ENCODE measurements at regions not wholly inside any gene's neighbourhood (a gene's known extent, or its start where the extent isn't known, plus 50 kb on each side); places are given as distances from the start of the nearest gene placed in this dataset.

DNA sequence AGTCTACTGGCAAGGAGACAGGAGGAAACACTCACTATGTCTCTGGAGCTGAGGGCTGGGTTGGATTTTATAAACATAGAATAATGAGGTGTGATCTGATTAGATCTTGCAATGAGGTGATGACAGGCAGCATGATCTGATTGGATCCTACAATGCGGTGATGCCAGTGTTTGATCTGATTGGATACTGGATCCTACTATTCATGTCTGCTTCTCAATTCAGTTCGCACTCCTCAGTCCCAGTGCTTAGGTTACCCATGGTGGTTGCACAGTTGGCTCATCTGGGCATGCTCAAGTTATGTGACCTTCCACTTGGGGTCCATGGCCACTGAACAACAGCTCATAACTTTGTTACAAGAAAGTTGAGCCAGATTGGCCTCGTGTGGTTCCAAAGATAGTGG is 469.5 kb downstream of the TSHZ3 start:
- TF ChIP-seq, protein P1, sequence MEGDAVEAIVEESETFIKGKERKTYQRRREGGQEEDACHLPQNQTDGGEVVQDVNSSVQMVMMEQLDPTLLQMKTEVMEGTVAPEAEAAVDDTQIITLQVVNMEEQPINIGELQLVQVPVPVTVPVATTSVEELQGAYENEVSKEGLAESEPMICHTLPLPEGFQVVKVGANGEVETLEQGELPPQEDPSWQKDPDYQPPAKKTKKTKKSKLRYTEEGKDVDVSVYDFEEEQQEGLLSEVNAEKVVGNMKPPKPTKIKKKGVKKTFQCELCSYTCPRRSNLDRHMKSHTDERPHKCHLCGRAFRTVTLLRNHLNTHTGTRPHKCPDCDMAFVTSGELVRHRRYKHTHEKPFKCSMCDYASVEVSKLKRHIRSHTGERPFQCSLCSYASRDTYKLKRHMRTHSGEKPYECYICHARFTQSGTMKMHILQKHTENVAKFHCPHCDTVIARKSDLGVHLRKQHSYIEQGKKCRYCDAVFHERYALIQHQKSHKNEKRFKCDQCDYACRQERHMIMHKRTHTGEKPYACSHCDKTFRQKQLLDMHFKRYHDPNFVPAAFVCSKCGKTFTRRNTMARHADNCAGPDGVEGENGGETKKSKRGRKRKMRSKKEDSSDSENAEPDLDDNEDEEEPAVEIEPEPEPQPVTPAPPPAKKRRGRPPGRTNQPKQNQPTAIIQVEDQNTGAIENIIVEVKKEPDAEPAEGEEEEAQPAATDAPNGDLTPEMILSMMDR (IDR thresholded peaks at IDR 0.05; ENCODE audit: extremely low read depth, low read depth, low read length) = no peak

DNA sequence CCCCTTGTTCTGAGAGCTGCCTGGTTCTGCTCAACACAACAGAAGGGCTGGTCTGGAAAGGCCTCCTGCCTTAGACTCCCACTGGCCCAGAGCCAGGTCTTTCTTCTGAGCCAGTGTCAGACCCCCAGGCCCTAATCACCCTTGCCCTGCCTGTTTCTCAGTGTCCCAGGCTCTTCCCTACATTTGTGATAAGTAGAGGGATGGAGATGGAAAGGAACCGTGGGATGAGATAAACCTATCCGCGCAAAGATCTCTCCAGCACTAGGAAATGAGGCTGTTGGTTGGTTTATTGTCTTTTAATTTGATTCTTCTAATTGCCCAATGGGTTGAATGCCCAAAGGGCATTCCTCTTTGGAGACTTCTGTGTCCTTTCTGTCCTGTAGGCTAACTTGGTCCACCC is 470.0 kb downstream of the TSHZ3 start:
- no peak for DNase-seq (ENCODE audit: insufficient read length, low spot score, missing footprints)
- Histone ChIP-seq H4K20me1 (ENCODE audit: insufficient read depth, low read length) (no peaks in the 10 kb centered on the region), H3K27ac (ENCODE audit: low read depth, low read length) (no peak overlapping the region), H3K36me3 (ENCODE audit: insufficient read depth, low read length) (no peaks in the 10 kb centered on the region), H3K4me3 (ENCODE audit: insufficient read depth, low read length) (no peak overlapping the region), H2AFZ (ENCODE audit: low read length) (no peak overlapping the region), H3K27me3 (ENCODE audit: insufficient read depth, low read length) (no peaks in the 10 kb centered on the region), H3K4me2 (ENCODE audit: insufficient read depth, low read length) (no peak overlapping the region), H3K79me2 (ENCODE audit: insufficient read depth, low read length) (no peaks in the 10 kb centered on the region), H3K4me1 (ENCODE audit: insufficient read depth, low read length) (no peaks in the 10 kb centered on the region), H3K9me3 (ENCODE audit: low read depth, low read length) (no peaks in the 10 kb centered on the region)
- TF ChIP-seq, protein P1 (IDR thresholded peaks at IDR 0.05; ENCODE audit: extremely low read depth, low read depth, low read length) = no peak

More for the DNA sequence above, 469.5 kb downstream of the TSHZ3 start:
- Histone ChIP-seq H3K36me3 (ENCODE audit: insufficient read depth, low read length) (no peaks in the 10 kb centered on the region), H3K79me2 (ENCODE audit: insufficient read depth, low read length) (no peaks in the 10 kb centered on the region), H3K27ac (ENCODE audit: low read depth, low read length) (no peak overlapping the region), H3K27me3 (ENCODE audit: insufficient read depth, low read length) (no peaks in the 10 kb centered on the region), H3K4me1 (ENCODE audit: insufficient read depth, low read length) (no peaks in the 10 kb centered on the region), H3K4me2 (ENCODE audit: insufficient read depth, low read length) (no peak overlapping the region), H2AFZ (ENCODE audit: low read length) (no peak overlapping the region), H4K20me1 (ENCODE audit: insufficient read depth, low read length) (no peaks in the 10 kb centered on the region), H3K9me3 (ENCODE audit: low read depth, low read length) (no peaks in the 10 kb centered on the region), H3K4me3 (ENCODE audit: insufficient read depth, low read length) (no peak overlapping the region)
- DNase-seq (ENCODE audit: insufficient read length, low spot score, missing footprints) = no peak

- Histone ChIP-seq H3K27ac (ENCODE audit: low read depth, low read length) (no peak overlapping the region), H3K4me3 (ENCODE audit: insufficient read depth, low read length) (no peak overlapping the region), H4K20me1 (ENCODE audit: insufficient read depth, low read length) (no peaks in the 10 kb centered on the region), H3K4me1 (ENCODE audit: insufficient read depth, low read length) (no peaks in the 10 kb centered on the region), H3K36me3 (ENCODE audit: insufficient read depth, low read length) (no peaks in the 10 kb centered on the region), H3K9me3 (ENCODE audit: low read depth, low read length) (no peaks in the 10 kb centered on the region), H3K4me2 (ENCODE audit: insufficient read depth, low read length) (no peak overlapping the region), H3K79me2 (ENCODE audit: insufficient read depth, low read length) (no peaks in the 10 kb centered on the region), H3K27me3 (ENCODE audit: insufficient read depth, low read length) (no peaks in the 10 kb centered on the region), H2AFZ (ENCODE audit: low read length) (no peak overlapping the region)
- no peak for DNase-seq (ENCODE audit: insufficient read length, low spot score, missing footprints)
- TF ChIP-seq, protein P1 (IDR thresholded peaks at IDR 0.05; ENCODE audit: extremely low read depth, low read depth, low read length) = no peak
These were observed 470.7 kb downstream of the TSHZ3 start for GRCh38 chr19:30878495-30878894.

GRCh38 chr19:30877661-30878113 is 471.5 kb downstream of the TSHZ3 start:
- no peak overlapping the region for H3K4me3 ChIP-seq (ENCODE audit: insufficient read depth, low read length)
- no peak overlapping the region for H2AFZ ChIP-seq (ENCODE audit: low read length)
- no peaks in the 10 kb centered on the region for H4K20me1 ChIP-seq (ENCODE audit: insufficient read depth, low read length)
- H3K27ac ChIP-seq (ENCODE audit: low read depth, low read length) = no peak overlapping the region
- no peaks in the 10 kb centered on the region for H3K4me1 ChIP-seq (ENCODE audit: insufficient read depth, low read length)
- H3K27me3 ChIP-seq (ENCODE audit: insufficient read depth, low read length) = no peaks in the 10 kb centered on the region
- no peak for DNase-seq (ENCODE audit: insufficient read length, low spot score, missing footprints)
- H3K79me2 ChIP-seq (ENCODE audit: insufficient read depth, low read length) = no peaks in the 10 kb centered on the region
- no peak overlapping the region for H3K4me2 ChIP-seq (ENCODE audit: insufficient read depth, low read length)
- TF ChIP-seq, protein P1 (IDR thresholded peaks at IDR 0.05; ENCODE audit: extremely low read depth, low read depth, low read length) = no peak
- no peaks in the 10 kb centered on the region for H3K9me3 ChIP-seq (ENCODE audit: low read depth, low read length)
- H3K36me3 ChIP-seq (ENCODE audit: insufficient read depth, low read length) = no peaks in the 10 kb centered on the region
